Nephron (organoid): ENCODE measurements at regions not wholly inside any gene's neighbourhood (a gene's known extent, or its start where the extent isn't known, plus 50 kb on each side); places are given as distances from the start of the nearest gene placed in this dataset.
A peak's percentile ranks its signal among the peaks of the same experiment; 100 is the strongest.

Experiments
- H3K27ac Mint-ChIP-seq, 3 experiments: 2 replicates each; pipeline ENCODE4 v1.8.0; 2020; ENCODE audit warnings: mixed read lengths in 3 of 3, mild to moderate bottlenecking in 2 of 3, moderate library complexity in 1 of 3
- H3K27me3 Mint-ChIP-seq: 2 replicates; pipeline ENCODE4 v1.8.0; 2021; ENCODE audit warnings: low read depth, mild to moderate bottlenecking, moderate library complexity, mixed read lengths
- H3K36me3 Mint-ChIP-seq: 2 replicates; pipeline ENCODE4 v1.8.0; 2020; ENCODE audit warnings: low read depth, mixed read lengths
- H3K4me1 Mint-ChIP-seq: 2 replicates; pipeline ENCODE4 v1.8.0; 2020; ENCODE audit warnings: mixed read lengths
- H3K4me3 Mint-ChIP-seq, 3 experiments: 2 replicates each; pipeline ENCODE4 v1.8.0; 2020; ENCODE audit warnings: mild to moderate bottlenecking in 3 of 3, mixed read lengths in 3 of 3, moderate library complexity in 2 of 3
- H3K9me3 Mint-ChIP-seq: 2 replicates; pipeline ENCODE4 v1.8.0; 2020; ENCODE audit warnings: mixed read lengths
- TF ChIP-seq, protein P1 (sequence below), 3 experiments: fragments of 200-600 bp; sonication (generic); IDR thresholded peaks; one replicate each; pipeline ENCODE4 v1.5.0; 2021; ENCODE audit warnings: antibody characterized with exemption in 3 of 3; ENCODE audit not compliant: unreplicated experiment in 3 of 3

DNA sequence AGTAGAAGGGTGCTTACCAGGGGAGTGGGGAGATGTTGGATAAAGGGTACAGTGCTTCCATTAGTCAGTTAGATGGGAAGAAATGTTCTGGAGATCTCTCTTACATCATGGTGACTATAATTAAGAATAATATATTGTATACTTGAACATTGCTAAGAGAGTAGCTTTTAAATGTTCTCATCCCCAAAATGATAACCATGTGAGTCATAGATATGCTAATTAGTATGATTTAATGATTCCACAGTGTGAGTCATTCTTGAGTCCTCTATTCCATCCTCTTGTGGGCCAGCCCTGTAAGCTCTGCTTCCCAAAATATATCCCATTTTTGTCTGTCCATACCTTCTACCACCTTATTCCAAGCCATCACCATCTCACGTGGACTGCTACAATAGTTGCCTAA, 80.6 kb upstream of the CDH11 start:
- no peaks in the 10 kb centered on the region for H3K36me3 Mint-ChIP-seq
- H3K9me3 Mint-ChIP-seq: no peaks in the 10 kb centered on the region
- TF ChIP-seq, protein P1, sequence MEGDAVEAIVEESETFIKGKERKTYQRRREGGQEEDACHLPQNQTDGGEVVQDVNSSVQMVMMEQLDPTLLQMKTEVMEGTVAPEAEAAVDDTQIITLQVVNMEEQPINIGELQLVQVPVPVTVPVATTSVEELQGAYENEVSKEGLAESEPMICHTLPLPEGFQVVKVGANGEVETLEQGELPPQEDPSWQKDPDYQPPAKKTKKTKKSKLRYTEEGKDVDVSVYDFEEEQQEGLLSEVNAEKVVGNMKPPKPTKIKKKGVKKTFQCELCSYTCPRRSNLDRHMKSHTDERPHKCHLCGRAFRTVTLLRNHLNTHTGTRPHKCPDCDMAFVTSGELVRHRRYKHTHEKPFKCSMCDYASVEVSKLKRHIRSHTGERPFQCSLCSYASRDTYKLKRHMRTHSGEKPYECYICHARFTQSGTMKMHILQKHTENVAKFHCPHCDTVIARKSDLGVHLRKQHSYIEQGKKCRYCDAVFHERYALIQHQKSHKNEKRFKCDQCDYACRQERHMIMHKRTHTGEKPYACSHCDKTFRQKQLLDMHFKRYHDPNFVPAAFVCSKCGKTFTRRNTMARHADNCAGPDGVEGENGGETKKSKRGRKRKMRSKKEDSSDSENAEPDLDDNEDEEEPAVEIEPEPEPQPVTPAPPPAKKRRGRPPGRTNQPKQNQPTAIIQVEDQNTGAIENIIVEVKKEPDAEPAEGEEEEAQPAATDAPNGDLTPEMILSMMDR (IDR thresholded peaks at IDR 0.05; ENCODE audit: unreplicated experiment in 3 of 3): no peak
- H3K27ac Mint-ChIP-seq: peak overlapping the region in 1 of 3 experiments; percentile 85
- H3K4me1 Mint-ChIP-seq: peaks cover 44% of the 10 kb centered on the region
- no peaks in the 10 kb centered on the region for H3K27me3 Mint-ChIP-seq
- no peak overlapping the region for H3K4me3 Mint-ChIP-seq

DNA sequence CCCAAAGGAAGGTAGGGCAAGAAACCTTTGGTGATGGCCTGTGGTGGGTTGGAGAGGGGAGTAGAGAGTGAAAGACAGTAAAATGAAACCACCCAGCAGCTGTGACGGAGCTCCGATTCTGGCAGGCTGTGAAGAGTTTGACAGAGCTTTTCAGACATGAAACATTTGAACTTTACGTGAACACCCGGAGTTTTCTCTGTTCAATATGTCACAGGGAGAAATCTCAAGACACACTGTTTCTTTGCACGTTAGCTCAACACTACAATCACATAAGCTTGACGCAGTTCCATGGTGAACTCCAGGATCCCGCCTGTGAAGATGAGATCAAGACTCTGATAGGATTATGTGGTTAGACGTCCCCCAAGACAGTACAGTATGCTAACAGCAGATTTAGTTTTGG, 79.6 kb upstream of the CDH11 start:
- Mint-ChIP-seq H3K4me1 (peaks cover 54% of the 10 kb centered on the region), H3K4me3 (peak overlapping the region in 2 of 3 experiments; percentile 21 to 72), H3K9me3 (no peaks in the 10 kb centered on the region), H3K36me3 (no peaks in the 10 kb centered on the region), H3K27me3 (no peaks in the 10 kb centered on the region), H3K27ac (peak overlapping the region; percentile 76 to 94 (median 85))
- TF ChIP-seq, protein P1 (IDR thresholded peaks at IDR 0.05; ENCODE audit: unreplicated experiment in 3 of 3): no peak

DNA sequence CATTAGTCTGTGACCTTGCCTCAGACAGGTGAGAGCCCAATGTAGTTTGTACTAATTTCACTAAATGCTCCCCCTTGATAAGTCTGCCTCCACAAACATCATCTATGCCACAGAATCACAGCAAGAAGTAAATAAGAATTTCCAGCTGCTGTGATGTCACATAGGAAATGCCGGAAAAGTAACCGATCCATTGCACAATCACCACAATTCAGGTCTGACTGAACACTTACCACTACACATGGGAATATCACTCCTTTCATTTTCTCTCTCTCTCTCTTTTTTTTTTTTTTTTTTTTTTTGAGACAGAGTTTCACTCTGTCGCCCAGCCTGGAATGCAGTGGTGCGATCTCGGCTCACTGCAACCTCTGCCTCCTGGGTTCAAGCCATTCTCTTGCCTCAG, 79.0 kb upstream of the CDH11 start:
- Mint-ChIP-seq H3K9me3 (no peaks in the 10 kb centered on the region), H3K36me3 (no peaks in the 10 kb centered on the region), H3K27ac (peak overlapping the region in 1 of 3 experiments; percentile 85), H3K4me3 (no peak overlapping the region), H3K4me1 (peaks cover 60% of the 10 kb centered on the region), H3K27me3 (no peaks in the 10 kb centered on the region)
- TF ChIP-seq, protein P1 (IDR thresholded peaks at IDR 0.05; ENCODE audit: unreplicated experiment in 3 of 3): no peak

DNA sequence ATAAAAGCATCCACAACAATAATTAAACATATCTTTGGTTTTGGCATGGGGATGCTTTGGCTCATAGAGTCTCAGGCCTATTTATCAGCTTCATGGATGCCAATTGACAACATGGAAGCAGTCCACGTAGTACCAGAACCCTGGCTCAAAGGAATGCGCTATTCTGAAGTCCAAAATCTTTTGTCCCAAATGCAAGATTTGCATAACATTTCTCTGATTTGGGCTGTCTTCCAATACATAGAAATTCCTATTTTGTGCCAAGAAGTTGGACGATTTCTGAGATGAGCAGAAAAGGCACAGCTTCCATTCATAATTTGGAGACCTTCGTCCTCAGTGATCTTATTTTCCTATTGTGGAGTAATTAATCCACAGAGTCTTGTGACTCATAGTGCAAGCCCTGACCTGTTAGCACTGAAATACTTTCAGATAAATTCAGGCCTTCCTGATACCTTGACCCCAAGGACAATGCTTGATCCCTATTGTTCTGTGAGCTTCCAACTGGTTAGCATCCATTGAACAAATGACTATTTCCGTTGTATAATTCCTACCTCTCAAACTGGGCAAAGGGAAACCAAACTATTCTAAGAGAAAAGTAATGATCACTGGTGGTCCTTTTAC, 78.4 kb upstream of the CDH11 start:
- no peaks in the 10 kb centered on the region for H3K27me3 Mint-ChIP-seq
- TF ChIP-seq, protein P1 (IDR thresholded peaks at IDR 0.05; ENCODE audit: unreplicated experiment in 3 of 3): no peak
- peaks cover 66% of the 10 kb centered on the region for H3K4me1 Mint-ChIP-seq
- no peak overlapping the region for H3K4me3 Mint-ChIP-seq
- H3K27ac Mint-ChIP-seq: peak overlapping the region in 1 of 3 experiments; percentile 85
- H3K9me3 Mint-ChIP-seq: no peaks in the 10 kb centered on the region
- H3K36me3 Mint-ChIP-seq: no peaks in the 10 kb centered on the region

DNA sequence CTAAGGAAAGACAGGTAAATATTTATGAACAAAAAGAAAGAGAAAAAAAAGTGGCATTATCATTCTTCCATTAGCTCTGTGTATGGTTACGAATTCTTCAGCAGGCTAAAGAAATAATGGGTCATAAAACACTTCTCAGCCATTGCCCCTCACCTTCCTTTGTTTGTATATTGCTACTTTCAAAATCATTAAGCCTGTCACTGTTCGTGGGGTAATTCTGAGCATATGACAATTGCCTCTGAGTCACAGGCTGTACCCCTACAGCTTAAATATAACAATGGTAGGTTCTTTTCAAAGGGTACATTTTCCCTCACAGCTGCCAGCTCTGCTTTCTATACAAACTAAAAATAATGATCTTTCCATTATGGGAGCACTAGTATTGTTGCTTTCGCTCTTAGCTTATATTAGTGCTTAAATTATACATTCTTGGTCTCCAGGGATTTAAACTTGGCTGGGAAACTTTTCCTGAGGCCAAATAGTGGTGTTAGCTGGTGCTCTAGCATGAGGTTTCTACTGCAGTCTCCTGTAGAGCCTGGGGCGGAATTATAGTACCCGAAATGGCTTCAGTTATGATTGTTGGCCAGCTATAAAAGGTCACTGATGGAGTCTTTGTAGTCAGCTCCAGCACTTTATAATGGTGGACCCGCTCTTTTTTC, 74.7 kb upstream of the CDH11 start:
- Mint-ChIP-seq H3K27ac (peak overlapping the region; percentile 5 to 70 (median 35)), H3K36me3 (no peaks in the 10 kb centered on the region), H3K4me3 (no peak overlapping the region), H3K4me1 (peaks cover 57% of the 10 kb centered on the region), H3K9me3 (peaks cover 15% of the 10 kb centered on the region), H3K27me3 (no peaks in the 10 kb centered on the region)
- TF ChIP-seq, protein P1 (IDR thresholded peaks at IDR 0.05; ENCODE audit: unreplicated experiment in 3 of 3): no peak

DNA sequence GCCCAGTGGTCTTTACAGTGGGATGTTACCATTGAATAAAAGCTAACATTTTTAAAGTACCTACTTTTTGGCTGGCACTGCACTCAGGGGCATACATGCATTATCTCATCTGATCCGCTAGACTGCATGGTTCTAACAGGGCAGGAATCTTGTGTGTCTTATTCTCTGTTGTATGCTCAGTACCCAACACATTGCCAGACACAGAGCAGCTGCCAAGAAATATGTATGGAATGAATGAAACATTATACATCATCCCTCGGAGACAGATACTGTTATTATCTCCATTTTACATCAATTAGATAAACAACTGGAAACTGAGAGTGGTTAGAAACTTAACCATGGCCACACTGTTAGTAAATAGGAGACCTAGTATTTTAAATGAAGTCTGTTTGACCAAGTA, 74.1 kb upstream of the CDH11 start:
- TF ChIP-seq, protein P1 (IDR thresholded peaks at IDR 0.05; ENCODE audit: unreplicated experiment in 3 of 3): no peak
- Mint-ChIP-seq H3K36me3 (no peaks in the 10 kb centered on the region), H3K27ac (peak overlapping the region; percentile 5 to 70 (median 35)), H3K27me3 (no peaks in the 10 kb centered on the region), H3K4me3 (peak overlapping the region in 1 of 3 experiments; percentile 44), H3K9me3 (peaks cover 15% of the 10 kb centered on the region), H3K4me1 (peaks cover 52% of the 10 kb centered on the region)
